HG03196 (cell line): ENCODE measurements at regions not wholly inside any gene's neighbourhood (a gene's known extent, or its start where the extent isn't known, plus 50 kb on each side); places are given as distances from the start of the nearest gene placed in this dataset.
"Not testable (repeated sequence)": the region's sequence is repeated elsewhere in the genome, so short reads cannot be mapped to it uniquely, and the experiment has no call there.

Experiments used
- ATAC-seq: cut with Tn5 transposase; IDR thresholded peaks from one replicate; pipeline ENCODE4 v1.9.1; 2021; ENCODE audit not compliant: unreplicated experiment

- no peak for ATAC-seq
Observed at GRCh38 chr2:82084679-82085392, 1780.3 kb upstream of the LRRTM1 start.

- no peak for ATAC-seq
Observed at GRCh38 chr2:82075875-82076274, 1771.3 kb upstream of the LRRTM1 start.

GRCh38 chr2:82062463-82062862 is 1757.9 kb upstream of the LRRTM1 start:
- ATAC-seq = no peak

GRCh38 chr2:82055846-82056245 is 1751.3 kb upstream of the LRRTM1 start:
- ATAC-seq = no peak

GRCh38 chr2:82043867-82044266 is 1739.3 kb upstream of the LRRTM1 start:
- no peak for ATAC-seq

- ATAC-seq = no peak
Observed at GRCh38 chr2:82027921-82028615, 1723.5 kb upstream of the LRRTM1 start.

- ATAC-seq = no peak
Observed at GRCh38 chr2:82023710-82024109, 1719.2 kb upstream of the LRRTM1 start.

GRCh38 chr2:82013641-82014040 is 1709.1 kb upstream of the LRRTM1 start:
- ATAC-seq = no peak

GRCh38 chr2:82007071-82007664 is 1702.6 kb upstream of the LRRTM1 start:
- no peak for ATAC-seq

GRCh38 chr2:82005889-82006288 is 1701.3 kb upstream of the LRRTM1 start:
- ATAC-seq = not testable (repeated sequence)

- no peak for ATAC-seq
Observed at GRCh38 chr2:82001614-82002013, 1697.1 kb upstream of the LRRTM1 start.

- no peak for ATAC-seq
Observed at GRCh38 chr2:82000606-82001005, 1696.1 kb upstream of the LRRTM1 start.

GRCh38 chr2:81996332-81996731 is 1691.8 kb upstream of the LRRTM1 start:
- ATAC-seq = no peak

GRCh38 chr2:81991282-81991681 is 1686.7 kb upstream of the LRRTM1 start:
- no peak for ATAC-seq

GRCh38 chr2:81987370-81987769 is 1682.8 kb upstream of the LRRTM1 start:
- ATAC-seq = no peak

GRCh38 chr2:81984969-81985637 is 1680.6 kb upstream of the LRRTM1 start:
- ATAC-seq = no peak

- ATAC-seq = no peak
Observed at GRCh38 chr2:81981585-81981984, 1677.0 kb upstream of the LRRTM1 start.

- ATAC-seq = no peak
Observed at GRCh38 chr2:81979086-81979485, 1674.5 kb upstream of the LRRTM1 start.

GRCh38 chr2:81976998-81977397 is 1672.4 kb upstream of the LRRTM1 start:
- ATAC-seq = no peak

GRCh38 chr2:81974216-81974615 is 1669.7 kb upstream of the LRRTM1 start:
- ATAC-seq = no peak

- ATAC-seq = no peak
Observed at GRCh38 chr2:81942876-81943275, 1638.3 kb upstream of the LRRTM1 start.
